Endothelial cell of umbilical vein (primary cell): ENCODE measurements at regions not wholly inside any gene's neighbourhood (a gene's known extent, or its start where the extent isn't known, plus 50 kb on each side); places are given as distances from the start of the nearest gene placed in this dataset.

ENCODE experiments used
- BruUV-seq: library from RNA; stranded (reverse); fragments of 400-500 nt; replicated peaks from 2 replicates; lab custom pipeline; 2021; lab: Mats Ljungman, UMichigan
- CTCF ChIA-PET: fragments of 300-600, 350-600 bp; sonication (Branson Sonifier 250); formaldehyde crosslinking; loops from one replicate; lab custom pipeline; 2021; ENCODE audit warnings: antibody characterized with exemption, inconsistent platforms; lab: Charles Lee
- POLR2A ChIA-PET: fragments of 300-600, 350-600 bp; sonication (Branson Sonifier 250); formaldehyde crosslinking; loops from one replicate; lab custom pipeline; 2021; ENCODE audit warnings: antibody characterized with exemption, inconsistent platforms; lab: Charles Lee
- DNase-seq: peaks from one replicate; pipeline ENCODE4 v3.0.0-alpha.2; 2011; ENCODE audit warnings: low read depth, low spot score
- FAIRE-seq: peaks from 2 replicates; lab custom pipeline; 2011; peaks lifted over from hg19 to GRCh38; lab: Jason Lieb, UNC
- H2AFZ ChIP-seq: 2 replicates; pipeline ENCODE4 v1.6.0; 2012; ENCODE audit warnings: low read depth, low read length, control low read depth, inconsistent platforms
- H3K27ac ChIP-seq: 2 replicates; pipeline ENCODE4 v1.5.1; 2011; ENCODE audit warnings: low read depth, mild to moderate bottlenecking, control low read depth, low read length, moderate library complexity; ENCODE audit not compliant: insufficient read depth
- H3K27me3 ChIP-seq, 2 experiments: 2 replicates each; pipeline versions ENCODE4 v1.6.0 to v1.6.1; 2011; ENCODE audit warnings: low read length in 2 of 2, mixed read lengths in 1 of 2; ENCODE audit not compliant: control insufficient read depth in 2 of 2, insufficient read depth in 2 of 2
- H3K36me3 ChIP-seq, 2 experiments: 2 replicates in 1 of 2; 3 replicates in 1 of 2; pipeline ENCODE4 v1.5.1; 2011; ENCODE audit warnings: low read length in 2 of 2, mild to moderate bottlenecking in 1 of 2, moderate library complexity in 1 of 2; ENCODE audit not compliant: control insufficient read depth in 2 of 2, insufficient read depth in 2 of 2; ENCODE audit errors: extremely low read depth in 1 of 2
- H3K4me1 ChIP-seq: 3 replicates; pipeline ENCODE4 v1.5.1; 2011; ENCODE audit warnings: mild to moderate bottlenecking, low read length; ENCODE audit not compliant: control insufficient read depth, insufficient read depth; ENCODE audit errors: extremely low read depth
- H3K4me2 ChIP-seq: 2 replicates; pipeline ENCODE4 v1.6.1; 2011; ENCODE audit warnings: low read length, control low read depth, mixed read lengths; ENCODE audit not compliant: insufficient read depth
- H3K4me3 ChIP-seq, 3 experiments: fragments of 200-600 bp in 1 of 3; sonication (generic), shearing (Covaris generic) in 1 of 3; replicated peaks in 1 of 3; 2 replicates each; pipeline ENCODE4 v1.5.1; 2011 to 2016; ENCODE audit warnings: control low read depth in 3 of 3, low read length in 3 of 3, mild to moderate bottlenecking in 2 of 3, inconsistent platforms in 1 of 3, low read depth in 1 of 3, moderate library complexity in 1 of 3; ENCODE audit not compliant: insufficient read depth in 1 of 3
- H3K79me2 ChIP-seq: 2 replicates; pipeline ENCODE4 v1.6.0; 2012; ENCODE audit warnings: low read length, inconsistent platforms; ENCODE audit not compliant: control insufficient read depth, insufficient read depth
- H3K9ac ChIP-seq: replicated peaks from 2 replicates; pipeline ENCODE3; 2011; ENCODE audit warnings: low read length, control low read depth; ENCODE audit not compliant: insufficient read depth; ENCODE audit errors: extremely low read depth
- H3K9me1 ChIP-seq: replicated peaks from 3 replicates; pipeline ENCODE4 v1.6.0; 2011; ENCODE audit warnings: mild to moderate bottlenecking, low read length; ENCODE audit not compliant: control insufficient read depth, insufficient read depth; ENCODE audit errors: extremely low read depth
- H3K9me3 ChIP-seq: replicated peaks from 2 replicates; pipeline ENCODE4 v1.5.1; 2012; ENCODE audit warnings: low read length, inconsistent platforms; ENCODE audit not compliant: control insufficient read depth, insufficient read depth
- H4K20me1 ChIP-seq: replicated peaks from 2 replicates; pipeline ENCODE3; 2011; ENCODE audit warnings: mild to moderate bottlenecking, low read length; ENCODE audit not compliant: control insufficient read depth, insufficient read depth; ENCODE audit errors: extremely low read depth
- CTCF ChIP-seq, 2 donors: IDR thresholded peaks; 1 replicate in 1 of 2; 2 replicates in 1 of 2; pipeline ENCODE4 v1.5.1; 2011; ENCODE audit warnings: low read length in 2 of 2, mild to moderate bottlenecking in 2 of 2, moderate library complexity in 2 of 2, control low read depth in 1 of 2, inconsistent platforms in 1 of 2, low read depth in 1 of 2; ENCODE audit not compliant: insufficient read depth in 1 of 2; ENCODE audit errors: extremely low read depth in 1 of 2
- EZH2 ChIP-seq: IDR thresholded peaks from 2 replicates; pipeline ENCODE4 v1.6.1; 2012; ENCODE audit warnings: borderline replicate concordance, low read depth, mild to moderate bottlenecking, moderate library complexity, low read length, inconsistent platforms; ENCODE audit not compliant: severe bottlenecking
- FOS ChIP-seq: IDR thresholded peaks from 2 replicates; pipeline ENCODE4 v1.6.1; 2011; ENCODE audit warnings: mild to moderate bottlenecking, low read length, moderate library complexity, borderline replicate concordance; ENCODE audit not compliant: insufficient read depth
- GATA2 ChIP-seq: IDR thresholded peaks from 2 replicates; pipeline ENCODE4 v1.7.0; 2011; ENCODE audit warnings: low read depth, mild to moderate bottlenecking, moderate library complexity, mixed read lengths, low read length; ENCODE audit not compliant: insufficient read length, insufficient read depth
- JUN ChIP-seq: IDR thresholded peaks from 2 replicates; pipeline ENCODE4 v1.6.1; 2011; ENCODE audit warnings: borderline replicate concordance, low read depth; ENCODE audit not compliant: insufficient read length, insufficient read depth
- MAX ChIP-seq: IDR thresholded peaks from 2 replicates; pipeline ENCODE4 v1.6.1; 2011; ENCODE audit not compliant: insufficient read depth, insufficient read length
- MYC ChIP-seq: IDR thresholded peaks from one replicate; pipeline ENCODE4 v1.6.1; 2011; ENCODE audit warnings: mild to moderate bottlenecking, low read depth, low read length
- POLR2A ChIP-seq: IDR thresholded peaks from 2 replicates; pipeline ENCODE4 v1.6.1; 2012; ENCODE audit warnings: low read depth, mild to moderate bottlenecking, control low read depth, low read length
- POLR2AphosphoS5 ChIP-seq: IDR thresholded peaks from 2 replicates; pipeline ENCODE4 v1.6.1; 2012; ENCODE audit warnings: low read depth, mild to moderate bottlenecking, control low read depth, low read length, moderate library complexity; ENCODE audit not compliant: insufficient read depth
- dilution Hi-C: fragments of 300-500 bp; cut with MboI; formaldehyde crosslinking; loops from one replicate; pipeline ENCODE4 v1.15.0; 2019; ENCODE audit warnings: low sequenced_read_pairs; ENCODE audit not compliant: extremely low pct_ligation_motif_present
- intact Hi-C: fragments of 100-400 bp; cut with micrococcal nuclease; formaldehyde crosslinking; loops from one replicate; pipeline ENCODE4 v1.10.0; 2022

- FAIRE-seq, result no peak
- intact Hi-C loops, result no loop called here
- Histone ChIP-seq H3K9me1 (no peaks in the 10 kb centered on the region), H3K4me1 (no peaks in the 10 kb centered on the region), H3K4me3 (no peak overlapping the region), H3K9ac (no peak overlapping the region), H3K27me3 (no peaks in the 10 kb centered on the region), H3K9me3 (no peaks in the 10 kb centered on the region), H3K27ac (no peak overlapping the region), H3K4me2 (no peak overlapping the region), H4K20me1 (no peaks in the 10 kb centered on the region), H2AFZ (no peak overlapping the region), H3K36me3 (no peaks in the 10 kb centered on the region), H3K79me2 (no peaks in the 10 kb centered on the region)
- TF ChIP-seq JUN (no peak), POLR2AphosphoS5 (no peak), CTCF (IDR thresholded peaks at IDR 0.05; ENCODE audit: extremely low read depth in 1 of 2, insufficient read depth in 1 of 2, low read depth in 1 of 2, low read length in 2 of 2) (no peak)
- no peak for DNase-seq
- dilution Hi-C loops, result no loop called here
- ChIA-PET POLR2A (no interaction called here), CTCF (no interaction called here)
- BruUV-seq, result no TSS peak
Observed at GRCh38 chr1:112188611-112189010, 199.1 kb upstream of the KCND3 start.

GRCh38 chr1:112196008-112196588 is 199.9 kb upstream of the CTTNBP2NL start:
- Histone ChIP-seq H3K9ac (no peak overlapping the region), H3K36me3 (no peaks in the 10 kb centered on the region), H3K9me1 (no peaks in the 10 kb centered on the region), H3K4me3 (no peak overlapping the region), H3K27ac (no peak overlapping the region), H4K20me1 (no peaks in the 10 kb centered on the region), H2AFZ (no peak overlapping the region), H3K4me1 (no peaks in the 10 kb centered on the region), H3K9me3 (no peaks in the 10 kb centered on the region), H3K79me2 (no peaks in the 10 kb centered on the region), H3K4me2 (no peak overlapping the region), H3K27me3 (no peaks in the 10 kb centered on the region)
- TF ChIP-seq CTCF (IDR thresholded peaks at IDR 0.05; ENCODE audit: extremely low read depth in 1 of 2, insufficient read depth in 1 of 2, low read depth in 1 of 2, low read length in 2 of 2) (no peak), POLR2A (no peak), MAX (no peak), EZH2 (no peak), JUN (no peak), POLR2AphosphoS5 (no peak), GATA2 (no peak), FOS (no peak), MYC (no peak)
- ChIA-PET CTCF (no interaction called here), POLR2A (no interaction called here)
- intact Hi-C loops (no loop called here), dilution Hi-C loops (no loop called here)
- BruUV-seq, result no TSS peak
- no peak for DNase-seq
- FAIRE-seq, result no peak
